ENCODE measurements at regions not wholly inside any gene's neighbourhood (a gene's known extent, or its start where the extent isn't known, plus 50 kb on each side); places are given as distances from the start of the nearest gene placed in this dataset.

DNA sequence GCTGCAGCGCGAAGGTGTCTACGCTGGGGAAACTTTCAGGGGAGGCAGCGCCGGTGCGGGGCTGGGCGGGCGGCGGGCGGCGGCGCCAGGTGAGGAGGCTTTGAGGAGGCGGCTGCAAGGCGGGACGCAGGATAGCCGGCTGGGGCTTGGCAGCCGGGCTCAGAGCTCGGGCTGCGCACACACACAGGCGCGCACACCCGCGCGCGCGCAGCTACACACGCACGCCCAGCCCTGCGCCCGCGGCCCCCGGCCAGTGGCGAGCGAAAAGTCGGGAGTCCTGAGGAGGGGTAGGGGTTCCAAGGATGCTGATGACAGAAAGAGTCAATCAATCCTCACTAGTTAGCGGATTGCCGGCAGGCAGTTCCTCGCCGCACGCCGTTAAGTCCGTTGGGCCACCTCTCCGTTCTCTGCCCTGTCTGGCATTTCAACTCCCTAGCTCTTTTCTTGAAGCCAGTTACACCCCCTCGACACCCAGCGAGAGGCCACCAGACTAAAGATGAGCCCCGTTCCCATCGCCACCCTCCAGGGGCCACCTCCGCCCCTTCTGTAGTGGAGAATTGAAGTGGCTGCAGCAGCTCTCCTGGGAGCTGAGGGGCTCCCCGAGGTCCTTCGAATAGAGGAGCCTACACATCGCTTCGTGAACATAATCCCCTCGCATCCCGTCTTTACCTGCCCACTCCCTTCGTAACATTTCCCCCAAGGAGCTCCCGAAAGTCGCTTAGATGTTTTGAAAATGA, 1640.3 kb upstream of the C9orf72 start, which contains the start of gene LINGO2 (continued):
- TF ChIP-seq SIX5 (IDR thresholded peaks at IDR 0.05; ENCODE audit: low read depth, low read length) = no peak
- no peak for TF ChIP-seq SUZ12 (IDR thresholded peaks at IDR 0.05; ENCODE audit: low read length)
- TF ChIP-seq, protein P1, sequence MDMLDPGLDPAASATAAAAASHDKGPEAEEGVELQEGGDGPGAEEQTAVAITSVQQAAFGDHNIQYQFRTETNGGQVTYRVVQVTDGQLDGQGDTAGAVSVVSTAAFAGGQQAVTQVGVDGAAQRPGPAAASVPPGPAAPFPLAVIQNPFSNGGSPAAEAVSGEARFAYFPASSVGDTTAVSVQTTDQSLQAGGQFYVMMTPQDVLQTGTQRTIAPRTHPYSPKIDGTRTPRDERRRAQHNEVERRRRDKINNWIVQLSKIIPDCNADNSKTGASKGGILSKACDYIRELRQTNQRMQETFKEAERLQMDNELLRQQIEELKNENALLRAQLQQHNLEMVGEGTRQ (IDR thresholded peaks at IDR 0.05; ENCODE audit: low read length) = no peak
- peak; percentile 63; the same call in 1 of the 2 replicates for TF ChIP-seq EGR1 (IDR thresholded peaks at IDR 0.05; ENCODE audit: borderline replicate concordance, low read depth, low read length)
- TF ChIP-seq SP1 (IDR thresholded peaks at IDR 0.05; ENCODE audit: low read depth, low read length) = peak; percentile 77; the same call in 1 of the 2 replicates
- peak in 1 of 2 experiments; percentile 26; a peak in 2 of 4 replicates for TF ChIP-seq HDAC2 (IDR thresholded peaks at IDR 0.05; ENCODE audit: borderline replicate concordance in 1 of 2, low read depth in 2 of 2, low read length in 2 of 2)
- peak; percentile 48 for TF ChIP-seq KDM4A (IDR thresholded peaks at IDR 0.05; ENCODE audit: low read depth, low read length, severe bottlenecking)
- TF ChIP-seq RNF2 (IDR thresholded peaks at IDR 0.05; ENCODE audit: borderline replicate concordance, low read depth, low read length, missing control alignments, poor library complexity, severe bottlenecking) = no peak
- TF ChIP-seq CBX5 (IDR thresholded peaks at IDR 0.05; ENCODE audit: low read depth, low read length) = no peak
- no peak for TF ChIP-seq RFX5 (IDR thresholded peaks at IDR 0.05; ENCODE audit: borderline replicate concordance, low read depth, low read length)
- no peak; the same call in 1 of the 2 replicates for TF ChIP-seq CREB1 (IDR thresholded peaks at IDR 0.05)
- 0 out of 2 replicates have a peak, but pooled peaks have one; percentile 39 for TF ChIP-seq PHF8 (conservative IDR thresholded peaks at IDR 0.05; ENCODE audit: low read depth, low read length)
- TF ChIP-seq SP2 (IDR thresholded peaks at IDR 0.05; ENCODE audit: low read length) = no peak
- no peak for TF ChIP-seq NANOG (IDR thresholded peaks at IDR 0.05; ENCODE audit: insufficient read depth, low read depth, low read length, poor library complexity, severe bottlenecking)
- 0 out of 2 replicates have a peak, but pooled peaks have one; percentile 24 for TF ChIP-seq TAF1 (IDR thresholded peaks at IDR 0.05; ENCODE audit: low read depth, low read length)
- no peak for TF ChIP-seq POU5F1 (IDR thresholded peaks at IDR 0.05; ENCODE audit: low read depth, low read length)
- peak in 1 of 2 experiments; percentile 18; a peak in 2 of 4 replicates for TF ChIP-seq RAD21 (IDR thresholded peaks at IDR 0.05 in 1 of 2, conservative IDR thresholded peaks at IDR 0.05 in 1 of 2; ENCODE audit: low read depth in 2 of 2, low read length in 2 of 2)
- TF ChIP-seq EZH2 (IDR thresholded peaks at IDR 0.05; ENCODE audit: low read depth, low read length, severe bottlenecking) = no peak
- TF ChIP-seq POLR2A (IDR thresholded peaks at IDR 0.05; ENCODE audit: control extremely low read depth in 1 of 2, low read depth in 2 of 2, low read length in 2 of 2) = peak in 1 of 2 experiments; percentile 62; a peak in 1 of 3 replicates
- TF ChIP-seq SAP30 (IDR thresholded peaks at IDR 0.05; ENCODE audit: insufficient read depth, insufficient replicate concordance, low read length) = no peak
- TF ChIP-seq NRF1 (IDR thresholded peaks at IDR 0.05; ENCODE audit: low read depth, low read length) = no peak
- no peak for TF ChIP-seq CHD2 (IDR thresholded peaks at IDR 0.05; ENCODE audit: low read length)
- no peak for TF ChIP-seq SRF (IDR thresholded peaks at IDR 0.05; ENCODE audit: low read depth, low read length)
